ENCODE measurements at regions not wholly inside any gene's neighbourhood (a gene's known extent, or its start where the extent isn't known, plus 50 kb on each side); places are given as distances from the start of the nearest gene placed in this dataset.

DNA sequence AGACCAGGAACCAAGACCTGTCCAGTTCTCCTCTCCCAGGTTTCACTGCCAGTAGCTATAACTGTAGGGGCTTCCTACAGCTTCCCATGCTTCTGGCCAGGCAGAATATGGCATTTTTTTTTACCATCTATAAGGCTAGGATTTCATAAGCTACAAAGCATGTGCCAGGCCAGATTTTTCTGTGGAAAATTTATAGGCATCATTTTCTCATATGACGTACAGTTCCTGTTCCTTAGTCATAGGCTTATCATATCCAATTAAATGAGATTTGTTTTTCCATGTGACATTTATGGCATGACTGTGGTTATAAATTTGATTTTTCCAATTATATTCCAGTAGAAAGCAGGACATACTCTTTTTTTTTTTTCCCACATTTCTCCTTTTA, 208.6 kb upstream of the NPY start:
- intact Hi-C loops (cut with DNase I) = no loop called here
- no peak overlapping the region for H3K4me3 ChIP-seq (replicated peaks in 1 of 3)
- H3K9me3 ChIP-seq = no peaks in the 10 kb centered on the region
- no peak for DNase-seq
- WGBS, 2 donors = 86 to 88% methylated on average over 1 of the region's 1 CpG
- no peaks in the 10 kb centered on the region for H3K27me3 ChIP-seq
- no peaks in the 10 kb centered on the region for H3K36me3 ChIP-seq
- H3K4me1 ChIP-seq = no peaks in the 10 kb centered on the region
- TF ChIP-seq POLR2A (IDR thresholded peaks at IDR 0.05) = no peak
- TF ChIP-seq, protein P1, sequence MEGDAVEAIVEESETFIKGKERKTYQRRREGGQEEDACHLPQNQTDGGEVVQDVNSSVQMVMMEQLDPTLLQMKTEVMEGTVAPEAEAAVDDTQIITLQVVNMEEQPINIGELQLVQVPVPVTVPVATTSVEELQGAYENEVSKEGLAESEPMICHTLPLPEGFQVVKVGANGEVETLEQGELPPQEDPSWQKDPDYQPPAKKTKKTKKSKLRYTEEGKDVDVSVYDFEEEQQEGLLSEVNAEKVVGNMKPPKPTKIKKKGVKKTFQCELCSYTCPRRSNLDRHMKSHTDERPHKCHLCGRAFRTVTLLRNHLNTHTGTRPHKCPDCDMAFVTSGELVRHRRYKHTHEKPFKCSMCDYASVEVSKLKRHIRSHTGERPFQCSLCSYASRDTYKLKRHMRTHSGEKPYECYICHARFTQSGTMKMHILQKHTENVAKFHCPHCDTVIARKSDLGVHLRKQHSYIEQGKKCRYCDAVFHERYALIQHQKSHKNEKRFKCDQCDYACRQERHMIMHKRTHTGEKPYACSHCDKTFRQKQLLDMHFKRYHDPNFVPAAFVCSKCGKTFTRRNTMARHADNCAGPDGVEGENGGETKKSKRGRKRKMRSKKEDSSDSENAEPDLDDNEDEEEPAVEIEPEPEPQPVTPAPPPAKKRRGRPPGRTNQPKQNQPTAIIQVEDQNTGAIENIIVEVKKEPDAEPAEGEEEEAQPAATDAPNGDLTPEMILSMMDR (IDR thresholded peaks at IDR 0.05) = no peak
- no peak overlapping the region for H3K27ac ChIP-seq

DNA sequence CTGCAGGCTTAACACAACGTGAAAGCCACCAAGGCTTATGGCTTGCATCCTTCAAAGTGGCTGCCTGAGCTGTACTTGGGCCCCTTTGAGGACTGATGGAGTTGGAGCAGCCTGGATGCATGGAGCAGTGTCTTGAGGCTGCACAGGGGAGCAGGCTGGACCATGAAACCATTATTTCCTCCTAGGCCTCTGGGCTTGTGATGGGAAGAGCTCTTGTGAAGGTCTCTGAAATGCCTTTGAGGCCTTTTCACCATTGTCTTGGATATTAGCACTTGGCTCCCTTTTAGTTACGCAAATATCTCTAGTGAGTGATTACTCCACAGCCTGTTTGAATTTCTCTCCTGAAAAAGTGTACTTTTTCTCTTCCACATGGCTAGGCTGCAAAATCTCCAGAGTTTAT, 201.2 kb upstream of the NPY start:
- Histone ChIP-seq H3K4me1 (no peaks in the 10 kb centered on the region), H3K36me3 (no peaks in the 10 kb centered on the region), H3K27ac (no peak overlapping the region), H3K27me3 (no peaks in the 10 kb centered on the region), H3K4me3 (replicated peaks in 1 of 3) (no peak overlapping the region), H3K9me3 (no peaks in the 10 kb centered on the region)
- WGBS, 2 donors = 85 to 100% methylated on average over 1 to 2 of the region's 2 CpGs
- intact Hi-C loops (cut with DNase I) = no loop called here
- no peak for DNase-seq
- TF ChIP-seq, protein P1 (IDR thresholded peaks at IDR 0.05) = no peak
- TF ChIP-seq POLR2A (IDR thresholded peaks at IDR 0.05) = no peak

DNA sequence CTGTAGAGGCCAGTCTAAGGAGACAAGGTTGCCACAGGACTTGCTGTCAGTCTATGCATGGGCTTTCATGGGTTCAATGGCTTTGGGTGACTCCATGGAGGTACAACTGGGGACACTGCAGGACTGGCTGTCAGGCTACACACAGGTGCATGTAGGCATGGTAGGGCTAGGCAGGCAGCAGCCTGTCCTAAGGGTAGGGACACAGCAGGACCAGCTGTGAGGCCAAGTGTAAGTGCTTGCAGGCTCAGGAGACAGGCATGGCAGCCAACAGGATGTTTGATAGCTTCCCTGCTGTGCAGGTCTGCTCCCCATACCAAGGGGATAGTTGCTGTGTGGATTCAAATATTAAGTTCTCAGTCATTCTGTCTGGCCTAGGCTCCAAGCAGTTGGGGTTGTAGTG, 181.0 kb upstream of the NPY start:
- no peaks in the 10 kb centered on the region for H3K4me1 ChIP-seq
- H3K9me3 ChIP-seq = no peaks in the 10 kb centered on the region
- H3K36me3 ChIP-seq = no peaks in the 10 kb centered on the region
- intact Hi-C loops (cut with DNase I) = no loop called here
- no peak for TF ChIP-seq POLR2A (IDR thresholded peaks at IDR 0.05)
- TF ChIP-seq, protein P1 (IDR thresholded peaks at IDR 0.05) = no peak
- H3K27me3 ChIP-seq = no peaks in the 10 kb centered on the region
- no peak overlapping the region for H3K27ac ChIP-seq
- DNase-seq = no peak
- H3K4me3 ChIP-seq (replicated peaks in 1 of 3) = no peak overlapping the region

DNA sequence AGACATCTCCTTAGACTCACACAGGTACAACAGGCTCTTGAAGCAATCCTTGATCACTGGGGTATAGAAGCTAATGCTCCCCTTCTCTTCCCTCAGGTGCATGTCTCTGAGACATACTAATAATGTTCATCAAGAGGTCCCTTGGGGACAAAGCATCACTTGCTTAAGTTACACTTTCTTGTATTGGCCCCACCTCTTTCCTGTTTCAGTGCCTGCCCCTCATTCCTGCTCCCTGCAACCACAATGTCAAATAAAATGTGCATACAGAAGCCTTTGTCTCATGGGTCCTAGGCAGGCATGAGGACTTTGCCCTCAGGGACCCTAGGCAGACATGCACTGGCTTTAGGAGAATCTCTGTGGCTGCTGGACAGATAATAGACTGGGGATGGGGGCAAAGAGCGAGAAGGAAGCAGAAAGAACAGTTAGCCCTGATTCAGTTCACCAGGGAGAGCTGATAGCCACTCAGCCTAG, 175.0 kb upstream of the NPY start:
- Histone ChIP-seq H3K9me3 (no peaks in the 10 kb centered on the region), H3K27me3 (no peaks in the 10 kb centered on the region), H3K27ac (no peak overlapping the region), H3K36me3 (no peaks in the 10 kb centered on the region), H3K4me1 (no peaks in the 10 kb centered on the region), H3K4me3 (replicated peaks in 1 of 3) (no peak overlapping the region)
- intact Hi-C loops (cut with DNase I) = no loop called here
- 74 to 81% methylated on average over 1 of the region's 1 CpG for WGBS, 2 donors
- TF ChIP-seq, protein P1 (IDR thresholded peaks at IDR 0.05) = no peak
- no peak for TF ChIP-seq POLR2A (IDR thresholded peaks at IDR 0.05)
- no peak for DNase-seq

DNA sequence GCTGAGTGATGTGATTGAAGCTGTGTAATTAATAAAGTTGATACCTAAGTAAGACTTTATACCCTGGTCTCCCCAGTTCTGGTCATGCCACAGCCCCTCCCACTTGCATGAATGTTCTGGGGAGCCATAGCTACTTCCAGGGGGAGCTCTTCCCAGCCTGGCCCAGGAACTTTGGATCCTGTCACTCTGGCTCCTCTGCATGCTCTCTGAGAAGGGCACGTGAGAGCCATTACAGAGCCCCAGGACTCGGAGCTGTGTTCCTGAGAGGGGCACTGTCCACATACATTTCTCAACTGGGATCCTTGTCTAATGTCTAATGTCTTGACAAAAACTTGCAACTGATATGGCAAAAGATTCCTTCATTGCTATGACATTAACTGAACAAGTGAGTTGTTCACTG, 173.9 kb upstream of the NPY start:
- Histone ChIP-seq H3K4me3 (replicated peaks in 1 of 3) (no peak overlapping the region), H3K36me3 (no peaks in the 10 kb centered on the region), H3K9me3 (no peaks in the 10 kb centered on the region), H3K27ac (no peak overlapping the region), H3K4me1 (no peaks in the 10 kb centered on the region), H3K27me3 (no peaks in the 10 kb centered on the region)
- 55 to 69% methylated on average over 2 of the region's 2 CpGs for WGBS, 2 donors
- intact Hi-C loops (cut with DNase I) = no loop called here
- no peak for DNase-seq
- TF ChIP-seq, protein P1 (IDR thresholded peaks at IDR 0.05) = no peak
- no peak for TF ChIP-seq POLR2A (IDR thresholded peaks at IDR 0.05)
